DND-41 (cell line): ENCODE measurements at regions not wholly inside any gene's neighbourhood (a gene's known extent, or its start where the extent isn't known, plus 50 kb on each side); places are given as distances from the start of the nearest gene placed in this dataset.

Experiments
- CTCF ChIP-seq: IDR thresholded peaks from 2 replicates; pipeline ENCODE4 v1.5.1; 2012; ENCODE audit warnings: borderline replicate concordance, low read length, moderate library complexity, mild to moderate bottlenecking; ENCODE audit not compliant: poor library complexity, severe bottlenecking; ENCODE audit errors: extremely low read depth
- EZH2 ChIP-seq: IDR thresholded peaks from 3 replicates; pipeline ENCODE4 v1.6.1; 2012; ENCODE audit warnings: borderline replicate concordance, low read depth, mild to moderate bottlenecking, moderate library complexity, low read length, inconsistent platforms; ENCODE audit not compliant: severe bottlenecking

GRCh38 chr4:188872809-188873208 is 733.6 kb downstream of the TRIML1 start:
- no peak for TF ChIP-seq CTCF
- TF ChIP-seq EZH2, result no peak
